IMR-90 (cell line): ENCODE measurements at regions not wholly inside any gene's neighbourhood (a gene's known extent, or its start where the extent isn't known, plus 50 kb on each side); places are given as distances from the start of the nearest gene placed in this dataset.

ENCODE experiments used
- ATAC-seq: fragments of 200-7000 bp; cut with Tn5 transposase; 2 replicates; pipeline ENCODE4 v1.9.1; 2020; ENCODE audit warnings: low read depth, mild to moderate bottlenecking, moderate library complexity
- BruUV-seq: library from RNA; stranded (reverse); fragments of 400-500 nt; replicated peaks from 2 replicates; lab custom pipeline; 2021; lab: Mats Ljungman, UMichigan
- CTCF ChIA-PET: fragments of 300-600 bp; formaldehyde crosslinking; extraction: SDS; loops from one replicate; lab custom pipeline; 2021; ENCODE audit warnings: antibody characterized with exemption; lab: Yijun Ruan, JAX
- POLR2A ChIA-PET: fragments of 300-600 bp; sonication (Branson Sonifier 250); formaldehyde crosslinking; loops from one replicate; lab custom pipeline; 2022; ENCODE audit warnings: antibody characterized with exemption; ENCODE audit not compliant: unreplicated experiment; lab: Charles Lee
- DNase-seq: peaks from one replicate; pipeline ENCODE4 v3.0.0; 2013
- H2AFZ ChIP-seq: replicated peaks from 2 replicates; pipeline ENCODE3; 2013; ENCODE audit warnings: low read length, mild to moderate bottlenecking; ENCODE audit not compliant: poor library complexity
- H2AK5ac ChIP-seq: 2 replicates; pipeline ENCODE4 v1.6.1; 2013; ENCODE audit warnings: low read depth, low read length, inconsistent platforms
- H2AK9ac ChIP-seq: replicated peaks from 2 replicates; pipeline ENCODE3; 2013; ENCODE audit warnings: mild to moderate bottlenecking, low read depth, low read length, moderate library complexity; ENCODE audit not compliant: poor library complexity
- H2BK120ac ChIP-seq: 2 replicates; pipeline ENCODE4 v1.6.1; 2013; ENCODE audit warnings: low read depth, low read length, inconsistent platforms
- H2BK15ac ChIP-seq: 3 replicates; pipeline ENCODE4 v1.6.1; 2013; ENCODE audit warnings: low read depth, low read length, inconsistent platforms
- H2BK20ac ChIP-seq: 2 replicates; pipeline ENCODE4 v1.6.1; 2013; ENCODE audit warnings: low read depth, mild to moderate bottlenecking, inconsistent platforms, low read length, moderate library complexity
- H2BK5ac ChIP-seq: 2 replicates; pipeline ENCODE4 v1.6.1; 2013; ENCODE audit warnings: mild to moderate bottlenecking, low read depth, low read length, inconsistent platforms; ENCODE audit not compliant: poor library complexity, severe bottlenecking
- H3K14ac ChIP-seq: replicated peaks from 2 replicates; pipeline ENCODE4 v1.6.1; 2013; ENCODE audit warnings: low read depth, low read length, inconsistent platforms
- H3K18ac ChIP-seq: 2 replicates; pipeline ENCODE4 v1.6.1; 2013; ENCODE audit warnings: low read depth, low read length, control low read depth
- H3K23ac ChIP-seq: 2 replicates; pipeline ENCODE4 v1.6.1; 2013; ENCODE audit warnings: low read depth, low read length, inconsistent platforms
- H3K27ac ChIP-seq: 2 replicates; pipeline ENCODE4 v1.5.1; 2013; ENCODE audit warnings: mild to moderate bottlenecking, control low read depth, low read length; ENCODE audit not compliant: insufficient read depth
- H3K27me3 ChIP-seq: 2 replicates; pipeline ENCODE4 v1.6.1; 2013; ENCODE audit warnings: low read length; ENCODE audit not compliant: control insufficient read depth, insufficient read depth
- H3K36me3 ChIP-seq: 2 replicates; pipeline ENCODE4 v1.6.1; 2013; ENCODE audit warnings: low read length, mixed read lengths; ENCODE audit not compliant: control insufficient read depth, insufficient read depth
- H3K4ac ChIP-seq: 2 replicates; pipeline ENCODE4 v1.6.1; 2013; ENCODE audit warnings: low read depth, low read length, inconsistent platforms
- H3K4me1 ChIP-seq: 2 replicates; pipeline ENCODE4 v1.6.1; 2013; ENCODE audit warnings: low read length, mixed read lengths; ENCODE audit not compliant: control insufficient read depth, insufficient read depth
- H3K4me2 ChIP-seq: 2 replicates; pipeline ENCODE4 v1.6.1; 2013; ENCODE audit warnings: low read depth, mild to moderate bottlenecking, control low read depth, low read length, moderate library complexity
- H3K4me3 ChIP-seq: 2 replicates; pipeline ENCODE4 v1.5.1; 2013; ENCODE audit warnings: low read depth, mild to moderate bottlenecking, control low read depth, low read length, moderate library complexity; ENCODE audit not compliant: insufficient read depth
- H3K56ac ChIP-seq: 2 replicates; pipeline ENCODE4 v1.6.1; 2013; ENCODE audit warnings: low read length, inconsistent platforms; ENCODE audit not compliant: insufficient read depth; ENCODE audit errors: extremely low read depth
- H3K79me1 ChIP-seq, 2 experiments: 2 replicates each; pipeline ENCODE4 v1.6.1; 2013; ENCODE audit warnings: low read length in 2 of 2, inconsistent platforms in 1 of 2, low read depth in 1 of 2
- H3K9ac ChIP-seq: 2 replicates; pipeline ENCODE4 v1.6.1; 2013; ENCODE audit warnings: low read depth, low read length, control low read depth
- H3K9me1 ChIP-seq: 2 replicates; pipeline ENCODE4 v1.6.1; 2013; ENCODE audit warnings: low read length, inconsistent platforms; ENCODE audit not compliant: insufficient read depth
- H3K9me3 ChIP-seq: 2 replicates; pipeline ENCODE4 v1.6.1; 2013; ENCODE audit warnings: low read length; ENCODE audit not compliant: control insufficient read depth, insufficient read depth
- H4K20me1 ChIP-seq: 2 replicates; pipeline ENCODE4 v1.6.1; 2013; ENCODE audit warnings: low read length, inconsistent platforms; ENCODE audit not compliant: insufficient read depth
- H4K5ac ChIP-seq: 2 replicates; pipeline ENCODE4 v1.6.1; 2013; ENCODE audit warnings: mild to moderate bottlenecking, low read depth, low read length, control low read depth
- H4K8ac ChIP-seq, 2 experiments: 2 replicates each; pipeline ENCODE4 v1.6.1; 2013; ENCODE audit warnings: low read depth in 2 of 2, low read length in 2 of 2, control low read depth in 1 of 2, inconsistent platforms in 1 of 2
- H4K91ac ChIP-seq: 2 replicates; pipeline ENCODE4 v1.6.1; 2013; ENCODE audit warnings: low read depth, low read length, inconsistent platforms; ENCODE audit not compliant: insufficient read depth
- BHLHE40 ChIP-seq: fragments of 150-350 bp; IDR thresholded peaks from 2 replicates; pipeline ENCODE4 v1.6.1; 2016; ENCODE audit warnings: mild to moderate bottlenecking, low read depth, low read length
- CEBPB ChIP-seq: IDR thresholded peaks from 2 replicates; pipeline ENCODE4 v1.6.1; 2012; ENCODE audit warnings: low read depth, low read length, improper control_type of control experiment
- CHD1 ChIP-seq: IDR thresholded peaks from 2 replicates; pipeline ENCODE4 v1.6.1; 2012; ENCODE audit warnings: low read depth, low read length, improper control_type of control experiment
- CTCF ChIP-seq: conservative IDR thresholded peaks from 2 replicates; pipeline ENCODE4 v1.5.1; 2012; ENCODE audit warnings: mild to moderate bottlenecking, low read depth, low read length, improper control_type of control experiment
- FOS ChIP-seq: fragments of 150-350 bp; IDR thresholded peaks from 2 replicates; pipeline ENCODE4 v1.6.1; 2016; ENCODE audit warnings: low read depth, low read length
- MAFK ChIP-seq: IDR thresholded peaks from 2 replicates; pipeline ENCODE4 v1.6.1; 2012; ENCODE audit warnings: low read depth, low read length, improper control_type of control experiment
- MAZ ChIP-seq: IDR thresholded peaks from 2 replicates; pipeline ENCODE4 v1.6.1; 2012; ENCODE audit warnings: low read depth, mild to moderate bottlenecking, low read length, improper control_type of control experiment, moderate library complexity, borderline replicate concordance
- MXI1 ChIP-seq: IDR thresholded peaks from 2 replicates; pipeline ENCODE4 v1.6.1; 2012; ENCODE audit warnings: low read depth, mild to moderate bottlenecking, low read length, moderate library complexity, borderline replicate concordance
- NFE2L2 ChIP-seq: fragments of 150-350 bp; IDR thresholded peaks from 2 replicates; pipeline ENCODE4 v1.6.1; 2016; ENCODE audit warnings: low read depth, mild to moderate bottlenecking, low read length
- POLR2A ChIP-seq: IDR thresholded peaks from 2 replicates; pipeline ENCODE4 v1.6.1; 2012; ENCODE audit warnings: mild to moderate bottlenecking, low read depth, low read length
- RAD21 ChIP-seq: IDR thresholded peaks from 2 replicates; pipeline ENCODE4 v1.6.1; 2012; ENCODE audit warnings: low read length, improper control_type of control experiment
- RCOR1 ChIP-seq: IDR thresholded peaks from 2 replicates; pipeline ENCODE4 v1.6.1; 2012; ENCODE audit warnings: mild to moderate bottlenecking, low read length, improper control_type of control experiment; ENCODE audit not compliant: insufficient replicate concordance
- WGBS, 2 experiments: methylation state at CpG; one replicate each; pipeline versions ENCODE4 v1.1.5 to v1.1.7; 2013; ENCODE audit warnings: missing lambda C conversion rate in 2 of 2; ENCODE audit not compliant: insufficient read length in 1 of 2; ENCODE audit errors: extremely low coverage in 2 of 2; 5-methylcytosine and 5-hydroxymethylcytosine counted together
- dilution Hi-C: fragments of 300-500 bp; cut with HindIII; formaldehyde crosslinking; loops from one replicate; pipeline ENCODE4 v1.14.3; 2018; ENCODE audit warnings: low sequenced_read_pairs; ENCODE audit not compliant: unreplicated experiment
- in situ Hi-C: fragments of 300-500 bp; cut with MboI; formaldehyde crosslinking; loops from 3 replicates; pipeline ENCODE4 v1.14.3; 2019; ENCODE audit warnings: low sequenced_read_pairs, inconsistent platforms, mixed read lengths
- intact Hi-C: fragments of 100-400 bp; cut with micrococcal nuclease; formaldehyde crosslinking; loops from 2 replicates; pipeline ENCODE4 v1.10.0; 2022
- TF ChIP-seq, protein P1 (sequence below): fragments of 150-350 bp; IDR thresholded peaks from 2 replicates; pipeline ENCODE4 v1.6.1; 2016; ENCODE audit warnings: low read depth, mild to moderate bottlenecking, low read length, moderate library complexity, borderline replicate concordance

DNA sequence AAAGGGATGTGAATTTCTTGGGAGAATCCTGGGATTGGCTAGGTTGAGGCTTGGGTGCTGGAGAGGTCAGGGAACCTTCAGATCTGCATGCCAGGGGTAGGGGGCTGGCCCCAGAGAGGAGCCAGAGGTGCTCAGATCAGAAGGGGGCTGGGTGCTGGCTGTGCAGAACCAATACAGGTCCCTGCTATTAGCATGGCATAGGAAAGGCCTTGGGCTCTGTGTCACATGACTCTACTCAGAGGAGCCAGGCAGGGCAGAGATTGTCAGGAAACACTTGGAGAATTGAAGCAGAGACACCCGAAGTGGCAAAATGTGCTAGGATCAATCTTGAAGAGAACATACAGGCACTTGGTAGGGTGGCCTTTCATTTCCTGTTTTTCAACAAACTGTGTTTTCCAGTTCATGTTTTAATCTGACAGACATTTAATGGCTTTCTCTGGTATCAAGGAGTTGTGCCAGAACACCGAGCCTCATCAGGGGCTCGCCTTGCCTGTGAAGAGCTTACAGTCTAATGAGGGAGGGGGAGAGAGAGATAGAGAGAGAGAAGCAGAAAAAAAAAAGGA, 498.9 kb downstream of the RPS24 start:
- Histone ChIP-seq H4K8ac (no peak overlapping the region), H3K79me1 (no peaks in the 10 kb centered on the region), H3K27ac (no peak overlapping the region), H3K36me3 (no peaks in the 10 kb centered on the region), H3K4me1 (no peaks in the 10 kb centered on the region), H2AFZ (peak overlapping the region; percentile 27), H2BK5ac (no peak overlapping the region), H2AK9ac (no peak overlapping the region), H3K4me3 (no peak overlapping the region), H2BK20ac (no peak overlapping the region), H4K20me1 (no peaks in the 10 kb centered on the region), H2BK15ac (no peak overlapping the region), H2BK120ac (no peak overlapping the region), H4K5ac (no peak overlapping the region), H3K4me2 (no peak overlapping the region), H3K4ac (no peak overlapping the region), H3K27me3 (peaks cover 6% of the 10 kb centered on the region), H3K14ac (no peak overlapping the region), H3K23ac (no peak overlapping the region), H2AK5ac (no peak overlapping the region), H3K9me1 (no peaks in the 10 kb centered on the region), H3K9ac (no peak overlapping the region), H3K18ac (no peak overlapping the region), H3K9me3 (no peaks in the 10 kb centered on the region; the same call in 1 of the 2 replicates), H4K91ac (no peak overlapping the region), H3K56ac (no peak overlapping the region)
- WGBS, 2 experiments, result 92% methylated on average over 2 of the region's 3 CpGs; no CpG with 5 or more reads in 1 of the 2 experiments
- TF ChIP-seq CTCF (no peak), POLR2A (no peak), MXI1 (no peak), RCOR1 (no peak), RAD21 (no peak), FOS (no peak), MAZ (no peak), CHD1 (no peak), NFE2L2 (no peak), CEBPB (no peak), BHLHE40 (no peak), MAFK (no peak)
- TF ChIP-seq, protein P1, sequence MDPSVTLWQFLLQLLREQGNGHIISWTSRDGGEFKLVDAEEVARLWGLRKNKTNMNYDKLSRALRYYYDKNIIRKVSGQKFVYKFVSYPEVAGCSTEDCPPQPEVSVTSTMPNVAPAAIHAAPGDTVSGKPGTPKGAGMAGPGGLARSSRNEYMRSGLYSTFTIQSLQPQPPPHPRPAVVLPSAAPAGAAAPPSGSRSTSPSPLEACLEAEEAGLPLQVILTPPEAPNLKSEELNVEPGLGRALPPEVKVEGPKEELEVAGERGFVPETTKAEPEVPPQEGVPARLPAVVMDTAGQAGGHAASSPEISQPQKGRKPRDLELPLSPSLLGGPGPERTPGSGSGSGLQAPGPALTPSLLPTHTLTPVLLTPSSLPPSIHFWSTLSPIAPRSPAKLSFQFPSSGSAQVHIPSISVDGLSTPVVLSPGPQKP, result no peak
- CTCF ChIA-PET, result no interaction called here
- intact Hi-C loops, result no loop called here
- in situ Hi-C loops, result no loop called here
- ATAC-seq (no peak), DNase-seq (no peak)
- POLR2A ChIA-PET, result no interaction called here
- BruUV-seq, result no TSS peak
- dilution Hi-C loops, result no loop called here
